Coronary artery (tissue), 2 donors: ENCODE measurements at regions not wholly inside any gene's neighbourhood (a gene's known extent, or its start where the extent isn't known, plus 50 kb on each side); places are given as distances from the start of the nearest gene placed in this dataset.
A peak's percentile ranks its signal among the peaks of the same experiment; 100 is the strongest.

Experiments used
- DNase-seq: peaks from one replicate; pipeline ENCODE4 v3.0.0-alpha.2; 2017; ENCODE audit warnings: low spot score
- H3K27ac ChIP-seq, 2 donors: fragments of 200-600 bp; sonication (generic); one replicate each; pipeline ENCODE4 v1.5.1; 2016 to 2019
- H3K4me3 ChIP-seq: fragments of 200-600 bp; sonication (generic); 2 replicates; pipeline ENCODE4 v1.5.1; 2016; ENCODE audit warnings: mild to moderate bottlenecking, moderate library complexity
- CTCF ChIP-seq: fragments of 200-600 bp; sonication (generic); IDR thresholded peaks from one replicate; pipeline ENCODE4 v1.5.1; 2019; ENCODE audit warnings: antibody characterized with exemption

GRCh38 chr5:5584236-5584745, 161.8 kb downstream of the ICE1 start:
- DNase-seq = no peak
- Histone ChIP-seq H3K27ac (no peak overlapping the region), H3K4me3 (no peak overlapping the region)
- no peak for TF ChIP-seq CTCF

GRCh38 chr5:5583832-5584231, 161.4 kb downstream of the ICE1 start:
- Histone ChIP-seq H3K4me3 (no peak overlapping the region), H3K27ac (no peak overlapping the region)
- TF ChIP-seq CTCF = no peak
- DNase-seq = no peak

- no peak for TF ChIP-seq CTCF
- DNase-seq = no peak
- Histone ChIP-seq H3K27ac (no peak overlapping the region), H3K4me3 (no peak overlapping the region)
These were observed 160.7 kb downstream of the ICE1 start for GRCh38 chr5:5583023-5583765.

- DNase-seq = no peak
These were observed 158.6 kb downstream of the ICE1 start for GRCh38 chr5:5581080-5581479.

GRCh38 chr5:5576744-5577143, 154.3 kb downstream of the ICE1 start:
- no peak for DNase-seq
- Histone ChIP-seq H3K4me3 (no peak overlapping the region), H3K27ac (no peak overlapping the region)
- TF ChIP-seq CTCF = no peak

More at GRCh38 chr5:5581080-5581479, 158.6 kb downstream of the ICE1 start:
- Histone ChIP-seq H3K4me3 (no peak overlapping the region), H3K27ac (no peak overlapping the region)
- no peak for TF ChIP-seq CTCF

- Histone ChIP-seq H3K27ac (no peak overlapping the region), H3K4me3 (no peak overlapping the region)
- TF ChIP-seq CTCF = no peak
- DNase-seq = no peak
These were observed 153.0 kb downstream of the ICE1 start for GRCh38 chr5:5575461-5575860.

GRCh38 chr5:5573798-5574380, 151.4 kb downstream of the ICE1 start:
- TF ChIP-seq CTCF = no peak
- peak overlapping the region in 1 of 2 donors; percentile 68 for H3K27ac ChIP-seq
- no peak for DNase-seq
- H3K4me3 ChIP-seq = no peak overlapping the region
